ENCODE measurements at regions not wholly inside any gene's neighbourhood (a gene's known extent, or its start where the extent isn't known, plus 50 kb on each side); places are given as distances from the start of the nearest gene placed in this dataset.

DNA sequence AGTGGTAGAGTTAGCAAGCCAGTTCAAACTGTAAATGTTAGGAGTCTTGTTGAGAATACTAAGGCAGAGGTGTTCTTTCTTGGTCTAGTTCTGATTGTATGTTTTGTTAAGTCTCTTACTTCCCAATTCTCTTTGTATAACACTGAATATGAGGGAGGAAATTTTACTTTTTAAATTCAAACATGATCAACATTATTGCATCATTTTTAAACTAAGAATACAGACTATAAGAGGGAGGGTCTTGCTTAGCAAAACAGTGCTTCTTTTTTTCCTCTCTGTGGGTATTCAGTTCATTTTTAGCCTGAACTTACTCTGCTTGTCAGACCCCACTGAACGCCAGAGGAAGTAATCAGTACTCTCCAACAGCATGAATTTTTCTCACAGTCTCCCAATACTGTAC is 198.0 kb downstream of the GABRG1 start:
- Histone ChIP-seq H3K4me3 (no peak overlapping the region), H3K9me3 (no peaks in the 10 kb centered on the region), H3K27ac (replicated peaks in 1 of 4) (no peak overlapping the region), H3K4me1 (no peaks in the 10 kb centered on the region), H3K27me3 (no peaks in the 10 kb centered on the region), H3K36me3 (no peaks in the 10 kb centered on the region)
- DNase-seq (ENCODE audit: extremely low spot score) = no peak
- intact Hi-C loops (cut with DNase I) = no loop called here
- 71% methylated on average over 1 of the region's 1 CpG for WGBS
- TF ChIP-seq EP300 (IDR thresholded peaks at IDR 0.05) (no peak), POLR2A (IDR thresholded peaks at IDR 0.05; ENCODE audit: low read depth) (no peak), POLR2AphosphoS5 (IDR thresholded peaks at IDR 0.05) (no peak)
- TF ChIP-seq, protein P1, sequence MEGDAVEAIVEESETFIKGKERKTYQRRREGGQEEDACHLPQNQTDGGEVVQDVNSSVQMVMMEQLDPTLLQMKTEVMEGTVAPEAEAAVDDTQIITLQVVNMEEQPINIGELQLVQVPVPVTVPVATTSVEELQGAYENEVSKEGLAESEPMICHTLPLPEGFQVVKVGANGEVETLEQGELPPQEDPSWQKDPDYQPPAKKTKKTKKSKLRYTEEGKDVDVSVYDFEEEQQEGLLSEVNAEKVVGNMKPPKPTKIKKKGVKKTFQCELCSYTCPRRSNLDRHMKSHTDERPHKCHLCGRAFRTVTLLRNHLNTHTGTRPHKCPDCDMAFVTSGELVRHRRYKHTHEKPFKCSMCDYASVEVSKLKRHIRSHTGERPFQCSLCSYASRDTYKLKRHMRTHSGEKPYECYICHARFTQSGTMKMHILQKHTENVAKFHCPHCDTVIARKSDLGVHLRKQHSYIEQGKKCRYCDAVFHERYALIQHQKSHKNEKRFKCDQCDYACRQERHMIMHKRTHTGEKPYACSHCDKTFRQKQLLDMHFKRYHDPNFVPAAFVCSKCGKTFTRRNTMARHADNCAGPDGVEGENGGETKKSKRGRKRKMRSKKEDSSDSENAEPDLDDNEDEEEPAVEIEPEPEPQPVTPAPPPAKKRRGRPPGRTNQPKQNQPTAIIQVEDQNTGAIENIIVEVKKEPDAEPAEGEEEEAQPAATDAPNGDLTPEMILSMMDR (IDR thresholded peaks at IDR 0.05) = no peak

DNA sequence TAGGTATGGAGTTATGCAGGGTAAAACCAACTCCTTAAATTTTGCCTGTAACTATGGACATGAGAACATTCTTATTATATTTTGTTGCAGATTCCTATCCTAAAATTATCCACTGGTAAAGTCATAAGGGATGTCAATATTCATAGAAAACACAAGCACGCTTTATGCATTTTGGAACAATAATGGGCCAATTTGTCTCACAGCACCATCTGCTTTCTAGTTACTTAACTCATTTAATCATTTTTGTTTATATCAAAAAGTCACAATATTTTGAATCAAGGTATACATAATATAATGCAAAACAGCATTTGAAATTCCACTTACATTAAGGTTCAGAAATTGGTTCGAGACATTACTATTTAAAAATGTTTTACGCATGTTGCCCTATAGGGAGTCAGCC is 203.0 kb downstream of the GABRG1 start:
- H3K27ac ChIP-seq (replicated peaks in 1 of 4) = no peak overlapping the region
- H3K4me3 ChIP-seq = no peak overlapping the region
- TF ChIP-seq POLR2A (IDR thresholded peaks at IDR 0.05; ENCODE audit: low read depth) (no peak), EP300 (IDR thresholded peaks at IDR 0.05) (no peak), POLR2AphosphoS5 (IDR thresholded peaks at IDR 0.05) (no peak)
- TF ChIP-seq, protein P1 (IDR thresholded peaks at IDR 0.05) = no peak
- no peaks in the 10 kb centered on the region for H3K36me3 ChIP-seq
- no peaks in the 10 kb centered on the region for H3K27me3 ChIP-seq
- H3K4me1 ChIP-seq = no peaks in the 10 kb centered on the region
- intact Hi-C loops (cut with DNase I) = no loop called here
- 80% methylated on average over 3 of the region's 3 CpGs for WGBS
- no peak for DNase-seq (ENCODE audit: extremely low spot score)
- H3K9me3 ChIP-seq = no peaks in the 10 kb centered on the region

DNA sequence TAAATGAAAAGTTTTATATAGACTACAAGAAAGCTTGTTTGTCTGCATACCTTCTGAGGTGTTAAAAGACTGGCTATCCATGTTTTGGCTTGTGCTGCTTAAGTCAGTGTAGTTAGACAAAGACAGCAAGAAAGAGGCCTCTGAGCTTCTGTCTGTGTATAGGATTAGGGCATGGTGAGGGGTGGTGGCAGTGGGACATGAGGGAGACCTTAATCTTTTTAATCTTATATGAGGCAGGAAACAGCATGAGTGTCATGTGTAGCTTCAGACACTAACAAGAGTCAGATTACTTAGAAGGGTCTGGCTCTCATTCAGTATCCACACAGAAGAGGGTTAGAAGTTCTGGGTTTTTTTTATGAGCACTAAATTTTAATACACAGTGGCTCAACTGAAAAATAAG is 213.3 kb downstream of the GABRG1 start:
- Histone ChIP-seq H3K4me3 (no peak overlapping the region), H3K36me3 (no peaks in the 10 kb centered on the region), H3K27me3 (no peaks in the 10 kb centered on the region), H3K9me3 (no peaks in the 10 kb centered on the region), H3K4me1 (no peaks in the 10 kb centered on the region), H3K27ac (replicated peaks in 1 of 4) (no peak overlapping the region)
- TF ChIP-seq EP300 (IDR thresholded peaks at IDR 0.05) (no peak), POLR2A (IDR thresholded peaks at IDR 0.05; ENCODE audit: low read depth) (no peak), POLR2AphosphoS5 (IDR thresholded peaks at IDR 0.05) (no peak)
- TF ChIP-seq, protein P1 (IDR thresholded peaks at IDR 0.05) = no peak
- DNase-seq (ENCODE audit: extremely low spot score) = no peak
- intact Hi-C loops (cut with DNase I) = no loop called here

DNA sequence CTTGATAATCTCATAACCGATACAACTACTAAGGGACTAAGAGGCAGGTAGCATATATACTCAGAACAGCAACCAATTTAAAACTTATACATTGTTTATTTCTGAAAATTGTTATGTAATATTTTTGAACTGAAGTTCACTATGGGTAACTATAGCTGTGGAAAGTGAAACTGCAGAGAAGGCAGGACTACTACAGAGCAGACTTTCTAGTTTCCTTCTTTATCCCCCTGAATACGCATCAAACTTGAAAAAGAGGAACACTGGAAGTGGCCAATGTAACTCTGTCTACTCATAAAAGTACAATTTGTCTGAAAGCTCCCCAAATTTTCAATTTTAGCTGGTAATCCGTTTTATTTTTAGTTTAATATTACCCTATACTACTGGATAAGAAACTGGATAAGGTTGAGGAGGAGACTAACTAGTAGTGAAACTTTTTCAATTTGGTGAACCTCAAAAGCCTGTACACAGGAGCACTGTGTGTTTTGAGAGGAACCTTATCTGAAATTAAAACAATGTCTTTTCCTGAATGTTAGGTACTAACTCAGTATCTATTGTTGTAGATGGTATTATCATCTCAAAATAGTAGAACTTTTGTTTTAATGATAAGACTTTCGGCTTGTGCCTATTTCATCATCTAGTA is 225.8 kb downstream of the GABRG1 start:
- Histone ChIP-seq H3K4me1 (peaks cover 0 to 6% (median 0%) of the 10 kb centered on the region in 4 donors), H3K27me3 (no peaks in the 10 kb centered on the region), H3K27ac (replicated peaks in 1 of 4) (no peak overlapping the region), H3K36me3 (no peaks in the 10 kb centered on the region), H3K4me3 (no peak overlapping the region), H3K9me3 (peaks cover 0 to 7% (median 0%) of the 10 kb centered on the region in 4 donors)
- no peak for DNase-seq (ENCODE audit: extremely low spot score)
- 78% methylated on average over 4 of the region's 4 CpGs for WGBS
- intact Hi-C loops (cut with DNase I) = no loop called here
- no peak for TF ChIP-seq POLR2A (IDR thresholded peaks at IDR 0.05; ENCODE audit: low read depth)
- TF ChIP-seq, protein P1 (IDR thresholded peaks at IDR 0.05) = no peak
- no peak for TF ChIP-seq EP300 (IDR thresholded peaks at IDR 0.05)
- no peak for TF ChIP-seq POLR2AphosphoS5 (IDR thresholded peaks at IDR 0.05)

DNA sequence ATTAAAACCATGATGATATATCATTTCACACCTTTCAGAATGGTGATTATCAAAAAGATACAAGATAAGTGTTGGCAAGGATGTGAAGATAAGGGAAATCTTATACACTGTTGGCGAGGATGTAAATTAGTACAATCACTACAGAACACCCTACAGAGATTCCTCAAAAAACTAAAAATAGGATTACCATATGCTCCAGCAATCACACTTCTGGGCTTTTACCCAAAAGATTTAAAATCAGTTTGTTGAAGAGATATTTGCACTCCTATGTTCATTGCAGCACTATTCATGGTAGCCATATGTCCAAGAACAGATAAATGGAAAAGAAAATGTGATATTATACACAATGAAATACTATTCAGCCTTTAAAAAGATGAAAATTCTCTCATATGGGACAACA is 240.4 kb downstream of the GABRG1 start:
- DNase-seq (ENCODE audit: extremely low spot score) = no peak
- H3K36me3 ChIP-seq = no peaks in the 10 kb centered on the region
- no peaks in the 10 kb centered on the region for H3K27me3 ChIP-seq
- 91% methylated on average over 1 of the region's 1 CpG for WGBS
- no peak overlapping the region for H3K4me3 ChIP-seq
- peaks cover 0 to 20% (median 11%) of the 10 kb centered on the region in 4 donors for H3K9me3 ChIP-seq
- no peaks in the 10 kb centered on the region for H3K4me1 ChIP-seq
- no peak for TF ChIP-seq POLR2AphosphoS5 (IDR thresholded peaks at IDR 0.05)
- TF ChIP-seq POLR2A (IDR thresholded peaks at IDR 0.05; ENCODE audit: low read depth) = no peak
- TF ChIP-seq, protein P1 (IDR thresholded peaks at IDR 0.05) = no peak
- no peak for TF ChIP-seq EP300 (IDR thresholded peaks at IDR 0.05)
- intact Hi-C loops (cut with DNase I) = no loop called here
- H3K27ac ChIP-seq (replicated peaks in 1 of 4) = no peak overlapping the region
